H4 (cell line): ENCODE measurements at regions not wholly inside any gene's neighbourhood (a gene's known extent, or its start where the extent isn't known, plus 50 kb on each side); places are given as distances from the start of the nearest gene placed in this dataset.

Experiments
- DNase-seq: peaks from one replicate; pipeline ENCODE4 v3.0.0-alpha.2; 2015; ENCODE audit warnings: low spot score

DNA sequence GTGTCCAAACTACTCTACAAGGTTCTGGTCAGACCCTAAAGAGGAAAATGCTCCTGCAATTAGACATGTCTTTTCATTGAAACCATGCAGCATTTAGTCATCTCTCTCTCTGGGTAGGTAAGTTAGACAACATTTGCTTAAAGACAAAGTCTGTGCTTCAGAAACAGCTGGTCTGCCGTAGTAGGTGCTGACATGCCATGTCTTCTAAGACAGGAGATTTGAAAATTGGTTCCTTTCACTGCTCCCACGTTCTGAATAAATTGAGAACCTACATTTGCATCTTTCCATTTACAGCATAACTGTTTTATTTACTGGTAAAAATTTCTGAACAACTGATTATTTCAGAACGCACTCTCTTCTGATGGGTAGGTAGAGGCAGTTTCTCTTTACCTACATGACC, 494.0 kb downstream of the EFNB2 start:
- DNase-seq = no peak

DNA sequence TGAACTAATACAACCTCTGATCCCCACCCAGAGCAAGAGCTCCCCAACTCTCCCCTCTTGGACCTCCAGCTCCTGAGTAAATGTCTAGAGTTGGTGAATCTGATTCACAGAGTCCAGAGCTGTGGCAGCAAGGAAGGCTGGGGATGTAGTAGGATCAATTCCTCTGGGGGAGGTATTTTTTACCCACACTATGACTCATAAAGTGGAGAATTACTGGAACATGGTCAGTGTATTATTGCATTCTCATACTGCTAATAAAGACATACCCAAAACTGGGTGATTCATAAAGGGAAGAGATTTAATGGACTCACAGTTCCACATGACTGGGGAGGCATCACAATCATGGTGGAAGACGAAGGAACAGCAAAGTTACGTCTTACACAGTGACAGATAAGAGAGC, 496.7 kb downstream of the EFNB2 start:
- DNase-seq = peak; percentile 5

DNA sequence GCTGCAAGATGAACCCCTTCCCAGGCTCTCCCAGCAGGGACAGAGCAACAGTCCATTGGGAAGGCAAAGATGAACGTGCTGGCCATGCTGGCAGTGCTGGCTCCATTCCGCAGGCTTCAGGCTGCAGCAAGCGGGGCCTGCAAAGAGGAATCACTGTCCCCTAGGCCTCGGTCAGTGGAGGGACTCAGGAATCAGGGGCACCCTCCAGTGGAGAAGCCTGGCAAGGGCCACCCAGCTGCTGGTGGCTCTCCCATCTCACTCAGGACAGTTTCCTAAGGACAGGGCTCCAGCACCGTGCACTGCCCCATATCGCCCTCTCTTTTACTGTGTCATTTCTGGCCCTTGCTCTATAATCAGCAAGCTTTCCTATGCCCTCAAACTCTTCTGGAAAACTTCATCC, 498.6 kb downstream of the EFNB2 start:
- no peak for DNase-seq

DNA sequence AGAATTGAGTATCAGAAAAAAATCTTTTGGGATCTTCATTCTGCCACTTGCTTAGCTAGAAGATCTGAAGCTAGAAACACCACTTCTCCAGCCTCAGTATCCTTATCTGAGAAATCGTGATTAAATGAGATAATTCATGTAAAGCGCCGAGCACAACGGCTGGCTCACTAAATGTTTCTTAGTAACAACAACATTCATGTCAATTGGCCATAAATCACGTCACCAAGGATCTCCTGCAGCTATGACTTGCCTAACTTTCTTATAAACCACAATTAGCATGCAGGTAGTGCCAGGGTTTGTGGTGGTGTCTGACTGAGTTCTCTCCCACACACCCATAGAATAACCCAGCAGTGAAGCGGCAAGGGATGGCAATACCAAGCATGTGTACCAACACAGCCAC, 501.3 kb downstream of the EFNB2 start:
- DNase-seq = no peak

DNA sequence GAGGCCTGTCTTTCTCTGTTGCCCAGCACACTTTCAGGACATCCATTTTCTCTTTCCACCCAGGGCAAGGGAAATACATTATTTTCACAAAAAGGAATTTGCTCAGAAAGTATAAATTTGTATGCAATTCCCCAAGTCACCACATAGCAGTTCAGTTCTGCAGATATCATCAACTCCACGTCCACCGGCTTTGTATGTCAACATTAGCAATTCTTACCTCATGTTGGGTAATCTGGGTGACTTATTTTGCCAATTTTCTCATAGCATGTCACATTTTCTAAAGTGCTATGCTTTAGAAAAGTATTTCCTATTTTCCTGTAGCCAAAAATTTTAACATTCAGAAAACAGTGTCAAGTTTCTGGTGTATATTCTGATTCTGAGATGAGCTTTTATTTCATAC, 501.8 kb downstream of the EFNB2 start:
- peak; percentile 13 for DNase-seq

DNA sequence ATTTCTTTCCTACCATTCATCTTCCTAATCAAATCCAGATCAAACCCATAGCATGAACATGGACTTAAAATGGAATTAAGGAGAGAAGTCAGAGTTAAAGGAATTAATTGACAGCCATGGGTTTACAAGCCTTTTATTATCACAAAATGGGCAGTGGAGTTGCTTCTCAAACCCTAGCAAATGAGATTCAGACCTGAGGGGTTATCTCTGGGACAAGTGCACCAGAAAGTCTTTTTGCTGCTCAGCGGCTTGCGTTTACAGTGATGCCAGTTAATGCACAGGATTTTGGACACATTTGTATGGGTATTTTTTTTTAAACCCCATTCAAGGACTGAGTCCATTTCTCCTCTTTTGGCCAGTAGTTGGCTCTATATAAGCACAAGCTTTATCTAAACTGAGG, 503.0 kb downstream of the EFNB2 start:
- no peak for DNase-seq

DNA sequence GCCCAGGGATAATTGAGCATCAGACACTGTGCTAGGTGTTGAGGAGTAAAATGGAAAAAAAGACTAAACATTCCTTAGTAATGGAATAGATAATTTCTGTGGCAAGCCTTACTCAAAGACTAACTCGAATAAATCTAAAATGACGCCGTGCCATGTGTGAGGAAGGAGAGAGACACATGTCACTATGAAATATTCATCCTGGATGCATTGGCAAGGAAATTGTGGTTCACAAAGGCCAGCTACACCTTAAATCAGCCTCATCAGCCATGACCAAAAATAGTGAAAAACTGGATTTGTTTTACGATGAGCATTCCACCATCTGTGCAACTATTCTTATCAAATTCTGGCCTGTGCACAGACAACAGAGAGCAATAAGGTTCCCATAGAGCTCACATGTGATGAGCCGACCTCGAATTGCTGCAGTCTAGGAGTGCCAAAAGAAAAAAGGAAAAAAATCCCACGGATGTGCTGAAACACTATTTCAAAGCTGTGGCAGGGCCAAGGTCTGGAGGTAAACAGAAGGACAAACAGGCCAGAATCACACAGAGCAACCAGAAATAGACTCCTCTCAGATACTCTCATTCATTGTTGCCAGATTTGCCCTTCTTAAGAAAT, 505.7 kb downstream of the EFNB2 start:
- DNase-seq = no peak

DNA sequence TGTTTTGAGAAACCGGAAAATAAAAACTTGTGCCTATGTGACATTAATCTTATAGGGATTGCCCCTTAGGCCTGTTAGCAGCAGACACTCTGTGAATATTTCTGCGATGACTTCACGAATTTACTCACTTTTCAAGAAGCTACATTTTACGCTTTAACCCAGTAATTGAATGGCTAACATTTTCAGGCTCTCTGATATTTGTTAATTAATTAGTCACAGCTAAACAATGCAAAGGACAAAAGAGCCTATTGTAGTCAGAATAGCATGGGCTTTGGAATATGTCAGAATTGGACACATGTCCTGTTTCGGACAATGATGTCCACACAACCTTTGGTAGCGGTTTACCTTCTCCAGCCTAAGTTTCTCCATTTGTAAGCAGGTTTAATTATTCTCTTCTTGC, 506.6 kb downstream of the EFNB2 start:
- no peak for DNase-seq

DNA sequence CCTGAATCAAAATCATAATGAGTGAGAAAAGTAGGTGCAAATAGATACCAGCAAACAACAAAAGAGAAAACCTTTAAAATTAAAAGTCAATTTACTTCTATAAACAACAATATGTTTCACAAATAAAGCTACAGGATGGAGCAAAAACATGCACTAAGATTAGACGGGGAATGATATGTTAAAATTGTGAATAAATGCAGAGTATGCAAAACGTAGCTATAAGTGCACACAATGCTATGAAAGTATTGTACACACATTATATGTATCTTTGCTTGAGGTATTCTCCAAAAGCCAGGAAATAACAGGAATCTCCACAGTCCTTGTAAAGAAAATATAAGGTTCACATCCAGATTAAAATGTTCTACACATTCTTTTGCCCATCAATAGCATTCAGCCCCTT, 523.9 kb downstream of the EFNB2 start:
- DNase-seq = no peak

DNA sequence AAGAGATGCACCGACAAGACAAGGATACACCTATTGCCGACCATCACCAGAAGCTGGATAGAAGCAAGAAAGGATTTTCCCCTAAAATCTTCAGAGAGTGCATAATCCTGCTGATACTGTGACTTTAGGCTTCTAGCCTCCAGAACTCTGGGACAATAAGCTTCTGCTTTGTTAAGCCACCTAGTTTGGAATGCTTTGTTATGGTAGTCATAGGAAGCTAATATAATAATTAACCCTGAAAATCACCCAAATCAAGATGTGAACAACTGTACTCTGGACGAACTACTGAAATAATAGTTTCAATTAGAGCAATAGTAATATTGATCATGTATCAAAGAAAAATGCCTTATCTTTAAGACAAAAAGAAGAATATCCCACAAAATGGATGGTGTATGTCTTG, 524.6 kb downstream of the EFNB2 start:
- no peak for DNase-seq

DNA sequence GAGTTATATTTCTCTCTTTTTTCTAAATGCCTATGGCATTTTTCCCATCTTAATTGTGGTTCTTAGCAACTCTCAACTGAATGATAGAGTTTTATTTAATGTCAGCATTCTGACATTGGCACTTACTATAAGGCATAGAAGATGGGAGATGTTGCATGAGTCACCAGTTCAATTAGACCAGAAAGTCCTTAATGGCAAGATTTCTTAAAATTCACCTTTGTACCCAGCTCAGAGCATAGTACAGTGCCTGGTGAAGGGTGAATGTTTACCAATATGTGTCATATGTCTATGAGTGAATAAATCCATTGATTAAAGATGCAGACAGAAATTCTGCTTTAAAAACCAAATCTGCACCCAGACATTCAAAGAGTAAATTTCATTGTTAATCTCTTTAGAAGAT, 526.9 kb downstream of the EFNB2 start:
- DNase-seq = no peak

DNA sequence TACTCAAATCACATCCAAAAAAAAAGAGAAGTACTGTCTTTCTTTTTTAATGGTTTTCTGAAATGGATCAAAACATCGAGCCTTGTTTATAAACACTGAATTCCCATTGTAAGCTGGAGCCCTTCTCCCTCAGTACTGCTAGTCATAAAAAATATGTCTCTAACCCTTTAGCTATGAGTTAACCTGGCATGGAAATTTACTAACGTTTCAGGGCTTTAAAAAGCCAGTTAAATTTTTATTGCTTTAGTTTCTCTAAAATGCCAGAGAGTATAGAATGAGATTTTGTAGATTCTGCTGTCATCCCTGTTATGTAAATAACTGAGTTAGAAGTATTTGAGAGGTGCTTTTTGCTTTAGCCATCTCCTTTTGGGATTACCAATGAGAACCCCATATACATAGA, 528.3 kb downstream of the EFNB2 start:
- DNase-seq = no peak

DNA sequence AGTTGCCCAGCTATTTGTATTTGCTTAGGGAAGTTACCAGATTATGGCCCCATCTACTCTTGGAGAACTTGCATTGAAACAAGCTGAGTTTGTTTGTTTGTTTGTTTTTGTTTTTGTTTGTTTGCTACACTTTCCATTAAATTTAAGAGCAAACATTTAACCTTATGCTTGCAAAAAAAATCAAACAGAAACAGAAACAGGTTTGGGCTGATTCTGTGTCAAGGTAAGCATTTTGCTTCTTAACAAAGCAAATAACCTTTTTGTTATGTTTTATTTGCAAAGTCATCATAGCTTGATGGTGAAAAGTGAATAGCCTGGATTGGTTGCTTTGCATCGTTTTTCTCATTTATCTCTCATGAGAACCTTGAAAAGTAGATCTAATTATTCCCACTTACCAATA, 531.8 kb downstream of the EFNB2 start:
- no peak for DNase-seq

DNA sequence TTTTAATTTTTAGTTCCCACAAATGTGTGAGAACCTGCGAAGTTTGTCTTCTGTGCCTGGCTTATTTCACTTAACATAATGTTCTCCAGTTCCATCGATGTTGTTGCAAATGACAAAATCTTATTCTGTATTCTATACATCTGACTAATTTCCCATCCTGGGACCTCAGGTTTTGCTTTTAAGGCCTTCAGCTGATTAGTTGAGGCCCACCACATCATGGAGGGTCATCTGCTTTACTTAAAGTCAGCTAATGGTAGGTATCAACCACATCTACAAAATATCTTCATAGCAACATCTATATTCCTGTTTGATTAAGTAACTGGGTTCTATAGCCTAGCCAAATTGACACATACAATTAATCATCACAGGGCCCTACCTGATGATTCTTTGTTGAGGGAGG, 534.0 kb downstream of the EFNB2 start:
- no peak for DNase-seq

DNA sequence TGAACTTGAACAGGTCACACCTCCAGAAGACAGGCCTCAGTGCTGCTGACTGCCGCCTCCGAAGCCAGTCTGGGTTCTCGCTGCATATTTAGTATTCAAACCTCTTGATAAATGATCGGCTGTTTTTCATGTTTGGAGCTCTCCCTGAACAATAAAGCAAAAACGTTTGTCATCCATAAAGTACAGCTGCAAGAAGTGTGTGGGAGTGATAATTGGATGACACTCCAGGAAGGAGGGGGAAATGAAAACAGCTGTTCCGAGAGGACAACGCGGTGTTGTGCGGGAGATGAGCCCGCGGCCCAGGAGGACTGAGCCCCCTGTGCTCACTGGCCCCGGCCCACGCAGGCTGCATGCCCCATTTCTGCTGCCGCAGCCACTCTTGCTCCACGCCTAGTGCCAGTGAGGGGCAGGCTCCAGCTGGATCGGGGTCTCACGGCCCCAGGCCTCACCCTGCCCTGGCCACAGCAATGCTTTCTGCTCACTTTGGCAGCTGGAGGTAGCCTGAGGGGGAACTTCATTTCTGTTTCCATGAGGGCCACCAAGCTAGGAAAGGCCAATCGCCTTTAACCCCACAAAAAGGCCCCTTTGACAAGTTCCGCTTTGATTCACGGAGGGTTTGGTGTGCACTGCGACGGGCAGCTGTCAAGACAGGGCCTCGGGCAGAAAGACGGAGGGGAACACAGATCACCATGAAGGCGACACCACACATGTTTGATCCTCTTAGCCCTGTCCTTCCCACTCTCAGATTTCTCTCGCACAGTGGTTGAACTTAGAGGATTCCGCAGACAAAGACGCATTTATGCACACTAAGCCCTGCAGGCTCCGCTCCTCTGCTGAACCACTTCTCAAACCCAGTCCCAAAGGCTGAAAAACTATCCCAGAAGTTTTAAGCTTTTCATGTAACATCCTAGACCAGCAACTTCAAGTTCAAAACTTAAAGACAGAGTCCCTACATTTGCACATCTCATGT, 537.6 kb downstream of the EFNB2 start:
- no peak for DNase-seq

DNA sequence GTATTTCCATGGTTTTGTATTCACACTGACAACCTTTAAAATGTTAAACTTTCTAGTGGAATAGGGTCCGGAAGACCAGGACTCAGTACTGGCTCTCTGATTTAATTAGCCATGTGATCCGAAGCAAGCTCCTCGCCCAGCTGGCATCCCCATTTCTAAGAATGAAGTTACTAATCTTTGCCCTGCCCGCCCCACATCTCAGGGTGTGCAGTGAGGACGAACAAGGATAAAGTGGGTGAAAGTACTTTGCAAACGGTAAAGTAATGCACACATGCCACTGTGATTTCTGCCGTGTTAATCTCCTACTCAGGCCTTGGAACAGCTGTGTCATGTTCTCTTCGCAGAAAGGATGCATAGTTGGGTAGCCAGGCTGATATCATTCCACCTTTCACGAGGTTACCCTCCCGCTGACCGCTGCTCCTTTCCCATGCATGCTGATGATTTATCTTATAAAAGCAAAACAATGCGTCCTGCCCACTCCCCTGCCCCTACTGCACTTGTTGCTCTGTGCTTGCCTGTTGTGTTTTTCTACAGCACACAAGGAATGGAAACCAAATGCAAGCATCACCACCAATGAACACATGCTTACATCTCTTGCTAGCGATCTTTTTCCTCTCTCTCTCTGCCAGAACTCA, 539.0 kb downstream of the EFNB2 start:
- no peak for DNase-seq

DNA sequence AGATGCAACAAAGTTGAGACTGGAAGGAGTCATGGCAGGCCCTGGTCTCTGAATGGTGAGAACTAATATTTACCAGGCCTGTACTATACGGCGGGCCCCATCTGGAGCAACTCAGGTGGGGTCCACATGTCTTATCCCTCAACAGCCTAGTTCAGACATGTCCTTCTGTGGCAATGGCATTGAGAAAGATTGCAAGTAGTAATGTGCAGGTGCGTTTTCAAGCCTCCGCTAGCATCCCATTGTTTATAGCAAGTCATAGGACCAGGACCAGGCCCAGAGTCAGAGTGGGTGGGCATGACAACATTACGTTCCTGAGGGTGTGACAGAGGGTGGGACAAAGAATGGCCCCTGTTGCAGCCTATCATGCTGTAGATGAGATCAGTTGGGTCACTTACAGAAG, 541.1 kb downstream of the EFNB2 start:
- DNase-seq = no peak

DNA sequence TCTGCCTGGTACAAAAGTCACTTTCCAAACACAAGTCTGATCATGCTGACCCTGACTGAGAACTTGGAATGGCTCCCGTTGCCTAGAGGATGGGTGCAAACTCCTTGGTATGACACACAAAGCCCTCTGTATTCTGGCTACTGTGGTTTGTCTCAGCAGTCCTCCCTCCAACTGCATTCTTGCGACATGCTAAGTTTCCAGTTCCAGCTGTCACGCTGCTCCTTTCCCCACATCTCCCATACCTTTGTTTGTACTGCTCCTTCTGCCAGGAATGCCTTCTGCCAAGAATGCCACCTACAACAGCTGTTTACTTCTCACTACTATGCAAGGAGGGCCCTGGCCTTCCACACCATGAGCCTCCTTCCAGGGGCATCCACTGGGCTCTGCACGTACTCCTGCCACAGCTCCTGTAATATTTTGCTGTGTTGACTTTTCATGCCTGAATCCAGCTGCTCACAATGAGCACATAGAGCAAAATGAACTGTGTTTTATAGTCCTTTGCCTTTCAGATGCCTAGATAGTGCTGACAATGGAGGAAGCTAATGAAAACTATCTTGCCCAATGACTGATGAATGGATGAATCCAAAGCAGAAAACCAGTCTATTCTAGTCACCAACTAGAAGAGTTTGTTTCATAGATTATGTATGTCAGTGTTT, 543.7 kb downstream of the EFNB2 start:
- peak; percentile 91 for DNase-seq

DNA sequence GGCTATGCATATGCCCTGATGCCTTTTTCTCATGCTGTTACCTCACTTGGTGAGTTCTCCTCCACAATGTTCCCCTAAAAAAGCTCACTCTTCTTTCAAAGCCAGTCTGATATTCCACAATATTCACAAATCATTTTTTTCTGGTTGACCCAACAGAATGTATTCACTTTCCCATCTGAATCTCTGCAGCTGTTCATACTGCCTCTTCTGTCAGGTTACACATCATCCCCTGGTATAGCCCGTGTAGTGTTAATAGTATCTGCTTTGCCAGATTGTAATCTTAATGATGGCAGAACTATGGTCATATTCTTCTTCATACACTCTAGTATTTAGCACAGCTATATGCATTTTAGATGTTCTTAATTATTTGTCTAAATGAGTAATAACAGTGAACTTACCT, 544.3 kb downstream of the EFNB2 start:
- no peak for DNase-seq

DNA sequence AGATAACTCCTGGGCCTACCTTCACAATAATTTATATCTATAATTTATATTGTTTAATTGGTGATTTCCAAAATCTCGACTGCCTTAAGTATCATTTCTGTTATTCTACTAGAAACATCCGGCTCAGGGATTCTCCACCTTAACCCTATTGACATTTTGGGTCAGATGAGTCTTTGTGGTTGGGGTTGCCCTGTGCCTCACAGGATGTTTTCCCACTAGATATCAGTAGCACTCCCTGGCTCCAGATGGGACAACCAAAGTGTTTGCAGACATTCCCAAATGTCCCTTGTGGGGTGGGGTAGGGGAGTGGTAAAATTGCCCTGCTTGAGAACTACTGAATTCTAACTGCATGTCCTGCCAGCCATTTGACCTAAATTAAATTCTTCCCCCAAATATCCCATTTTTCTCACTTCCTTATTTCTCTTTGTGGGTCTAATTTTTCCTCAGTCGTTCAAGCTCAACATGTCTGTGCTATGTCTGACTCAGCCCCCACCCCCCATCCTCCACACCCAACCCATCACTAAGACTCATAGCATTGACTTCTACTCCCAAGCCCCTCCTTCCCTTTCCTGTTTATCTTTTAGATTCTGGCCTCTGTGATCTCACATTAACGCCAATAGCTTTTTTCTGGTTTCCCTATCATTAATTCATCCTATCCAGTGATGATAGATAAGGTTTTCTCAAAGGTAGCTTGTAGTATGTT, 545.1 kb downstream of the EFNB2 start:
- no peak for DNase-seq

DNA sequence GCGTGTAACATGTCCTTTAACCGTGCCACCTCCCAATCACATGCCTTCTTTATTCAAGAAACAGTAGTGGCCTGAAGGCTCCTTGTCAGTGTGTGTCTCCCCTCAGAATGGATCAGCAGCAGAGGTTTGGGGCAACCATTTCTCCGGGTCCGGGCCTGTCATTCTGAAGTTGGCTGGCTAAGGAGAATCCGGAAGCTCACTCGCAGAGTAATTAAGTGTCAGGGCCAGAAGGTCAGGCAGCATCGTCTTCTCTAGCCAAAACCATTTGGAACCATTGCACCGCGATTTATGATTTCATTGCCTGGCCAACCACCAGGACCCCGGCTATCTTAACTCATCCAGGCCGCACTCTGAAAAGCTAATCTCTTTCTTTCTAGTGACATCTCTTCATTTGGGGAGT, 550.8 kb downstream of the EFNB2 start:
- DNase-seq = no peak

DNA sequence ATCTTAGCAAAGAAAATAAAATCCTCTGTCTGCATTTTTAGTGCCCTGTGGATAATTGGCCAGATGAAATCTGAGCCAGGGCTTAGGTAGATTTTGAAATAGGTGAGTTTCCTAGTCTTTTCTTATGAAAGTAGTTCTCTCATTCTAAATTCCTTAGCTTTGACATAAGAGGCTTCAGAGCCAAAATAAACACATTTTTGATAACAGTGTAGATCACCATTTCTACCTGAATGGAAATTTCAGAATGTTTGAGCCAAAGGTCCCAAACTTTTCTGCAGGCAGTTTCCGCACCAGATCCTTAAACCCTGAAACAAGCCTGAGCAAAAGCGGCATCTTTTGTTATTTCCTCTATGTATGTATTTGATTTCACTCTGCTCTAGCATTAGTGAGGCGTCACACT, 551.2 kb downstream of the EFNB2 start:
- DNase-seq = no peak
